ENCODE measurements at regions not wholly inside any gene's neighbourhood (a gene's known extent, or its start where the extent isn't known, plus 50 kb on each side); places are given as distances from the start of the nearest gene placed in this dataset.

GRCh38 chr5:124868676-124869075, 122.2 kb upstream of the ZNF608 start:
- H3K4me3 ChIP-seq (ENCODE audit: low read depth, low read length), result no peak overlapping the region
- peak; percentile 56 for DNase-seq (ENCODE audit: low read depth)
- TF ChIP-seq CTCF (IDR thresholded peaks at IDR 0.05; ENCODE audit: insufficient read depth, low read depth, low read length), result no peak

DNA sequence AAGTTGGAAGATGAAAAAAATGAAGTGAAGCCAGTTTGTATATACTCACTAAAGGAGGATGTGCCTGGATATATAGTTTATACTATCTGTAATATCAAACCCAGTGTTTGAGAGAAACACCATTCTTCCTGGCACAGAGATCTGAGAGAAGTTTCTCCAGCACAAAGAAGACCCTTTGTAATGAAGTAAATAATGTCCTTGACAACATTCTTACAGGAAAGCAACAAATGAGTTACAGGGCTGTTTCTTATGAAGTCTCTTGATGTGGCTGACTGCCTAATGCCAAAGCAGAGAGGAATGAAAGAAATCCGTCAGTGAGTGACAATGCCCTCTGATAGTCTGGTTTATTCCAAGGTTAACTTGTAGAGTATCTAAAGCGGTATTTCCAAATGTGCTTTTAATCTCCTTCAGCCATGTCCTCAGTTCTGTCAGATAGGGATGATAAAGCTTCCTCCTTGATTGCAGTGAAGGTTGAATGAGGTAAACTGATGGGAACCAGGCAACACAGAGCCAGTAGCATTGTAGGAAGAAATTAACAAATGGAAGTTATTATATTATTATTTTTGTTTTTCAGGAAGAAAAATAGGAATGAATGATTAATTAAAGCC, 123.1 kb upstream of the ZNF608 start:
- no peak for DNase-seq (ENCODE audit: low read depth)
- H3K4me3 ChIP-seq (ENCODE audit: low read depth, low read length), result no peak overlapping the region
- TF ChIP-seq CTCF (IDR thresholded peaks at IDR 0.05; ENCODE audit: insufficient read depth, low read depth, low read length), result no peak

DNA sequence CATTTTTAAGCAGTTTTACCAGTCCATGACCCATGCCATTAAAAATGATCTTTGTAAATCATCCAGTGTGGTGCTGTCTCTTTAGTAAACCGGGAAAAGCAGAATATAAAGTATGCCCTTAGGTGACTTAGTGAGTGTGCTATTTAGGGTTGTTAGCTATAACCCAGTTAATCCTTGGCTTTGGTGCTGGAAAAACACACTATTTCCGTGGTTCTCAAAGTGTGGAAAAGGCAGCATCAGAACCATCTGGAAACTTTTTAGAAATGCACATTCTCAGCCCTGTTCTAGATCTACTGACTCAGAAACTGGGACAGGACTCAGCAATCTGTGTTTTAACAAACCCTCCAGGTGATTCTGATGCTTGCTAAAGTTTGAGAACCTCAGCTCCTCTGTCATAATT, 123.6 kb upstream of the ZNF608 start:
- DNase-seq (ENCODE audit: low read depth), result peak; percentile 18
- TF ChIP-seq CTCF (IDR thresholded peaks at IDR 0.05; ENCODE audit: insufficient read depth, low read depth, low read length), result no peak
- no peak overlapping the region for H3K4me3 ChIP-seq (ENCODE audit: low read depth, low read length)

DNA sequence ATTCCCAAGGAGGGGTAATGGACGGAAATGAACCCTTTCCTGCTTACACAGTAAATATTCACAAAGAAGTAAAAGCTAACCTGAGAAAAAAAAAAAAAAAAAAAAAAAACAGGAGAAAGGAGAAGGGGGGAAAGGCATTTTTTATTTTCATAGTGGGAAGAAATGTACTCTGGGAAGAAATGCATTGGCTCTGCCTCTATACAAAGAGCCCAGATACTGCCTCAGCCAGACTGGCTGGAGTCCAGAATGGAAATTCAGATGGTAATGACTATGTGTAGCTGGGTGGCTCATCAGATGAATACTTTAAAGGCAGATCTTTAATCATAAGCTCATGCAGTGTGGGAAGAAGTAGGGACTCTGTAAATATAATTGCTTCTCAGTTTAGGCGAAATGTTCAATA, 124.9 kb upstream of the ZNF608 start:
- TF ChIP-seq CTCF (IDR thresholded peaks at IDR 0.05; ENCODE audit: insufficient read depth, low read depth, low read length), result no peak
- H3K4me3 ChIP-seq (ENCODE audit: low read depth, low read length), result no peak overlapping the region
- no peak for DNase-seq (ENCODE audit: low read depth)

- no peak for DNase-seq (ENCODE audit: low read depth)
- no peak for TF ChIP-seq CTCF (IDR thresholded peaks at IDR 0.05; ENCODE audit: insufficient read depth, low read depth, low read length)
- no peak overlapping the region for H3K4me3 ChIP-seq (ENCODE audit: low read depth, low read length)
Measured at GRCh38 chr5:124872086-124872485, 125.6 kb upstream of the ZNF608 start.

- no peak overlapping the region for H3K4me3 ChIP-seq (ENCODE audit: low read depth, low read length)
- no peak for TF ChIP-seq CTCF (IDR thresholded peaks at IDR 0.05; ENCODE audit: insufficient read depth, low read depth, low read length)
- DNase-seq (ENCODE audit: low read depth), result no peak
Measured at GRCh38 chr5:124872615-124873014, 126.2 kb upstream of the ZNF608 start.

DNA sequence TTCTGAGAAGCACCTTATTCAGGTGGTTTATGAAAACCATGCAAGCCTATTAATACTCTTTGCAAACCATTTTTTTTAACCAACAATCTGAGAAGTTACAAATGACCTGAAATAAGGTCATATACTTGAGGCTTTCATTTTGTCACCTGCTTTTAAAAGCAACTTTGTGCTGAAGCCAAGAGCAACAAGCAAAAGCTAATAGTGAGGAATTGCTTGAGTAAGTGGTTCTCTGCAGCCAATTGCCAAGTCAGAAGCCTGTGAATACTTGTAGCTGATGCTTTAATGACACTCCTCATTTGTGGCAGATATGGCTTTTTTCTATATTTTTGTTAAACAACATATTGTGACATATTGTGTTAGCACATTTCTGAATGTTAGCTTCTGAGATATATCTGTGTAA, 126.7 kb upstream of the ZNF608 start:
- DNase-seq (ENCODE audit: low read depth), result no peak
- H3K4me3 ChIP-seq (ENCODE audit: low read depth, low read length), result no peak overlapping the region
- TF ChIP-seq CTCF (IDR thresholded peaks at IDR 0.05; ENCODE audit: insufficient read depth, low read depth, low read length), result no peak

All from fibroblast of villous mesenchyme (primary cell).